ENCODE measurements at regions not wholly inside any gene's neighbourhood (a gene's known extent, or its start where the extent isn't known, plus 50 kb on each side); places are given as distances from the start of the nearest gene placed in this dataset.

GRCh38 chr5:52077941-52078815 is 694.9 kb downstream of the ISL1 start:
- TF ChIP-seq CTCF (conservative IDR thresholded peaks at IDR 0.05) (no peak), ZFX (IDR thresholded peaks at IDR 0.05) (no peak)

All from C4-2B (cell line).